Thymus (tissue), 11 donors: ENCODE measurements at regions not wholly inside any gene's neighbourhood (a gene's known extent, or its start where the extent isn't known, plus 50 kb on each side); places are given as distances from the start of the nearest gene placed in this dataset.

Experiments used
- DNase-seq, 9 donors: peaks; one replicate each; pipeline ENCODE4 v3.0.0-alpha.2; 2013; ENCODE audit warnings: low spot score in 9 of 9, low read depth in 6 of 9, missing footprints in 1 of 9
- H3K27ac ChIP-seq, 2 donors: one replicate each; pipeline ENCODE4 v1.5.1; 2013; ENCODE audit warnings: control low read depth in 1 of 2, low read depth in 1 of 2, low read length in 1 of 2, mild to moderate bottlenecking in 1 of 2, moderate library complexity in 1 of 2
- H3K27me3 ChIP-seq, 2 donors: one replicate each; pipeline ENCODE4 v1.5.1; 2013; ENCODE audit warnings: low read length in 1 of 2; ENCODE audit not compliant: control insufficient read depth in 2 of 2, insufficient read depth in 1 of 2
- H3K36me3 ChIP-seq, 2 donors: one replicate each; pipeline ENCODE4 v1.5.1; 2013; ENCODE audit warnings: low read length in 1 of 2, mild to moderate bottlenecking in 1 of 2, moderate library complexity in 1 of 2; ENCODE audit not compliant: control insufficient read depth in 2 of 2, insufficient read depth in 2 of 2
- H3K4me1 ChIP-seq, 2 donors: one replicate each; pipeline ENCODE4 v1.5.1; 2013; ENCODE audit warnings: low read length in 2 of 2; ENCODE audit not compliant: control insufficient read depth in 2 of 2, insufficient read depth in 2 of 2
- H3K4me3 ChIP-seq, 2 donors: one replicate each; pipeline ENCODE4 v1.5.1; 2013; ENCODE audit warnings: low read length in 2 of 2, control low read depth in 1 of 2, mild to moderate bottlenecking in 1 of 2
- H3K9me3 ChIP-seq, 2 donors: one replicate each; pipeline ENCODE4 v1.5.1; 2013; ENCODE audit warnings: low read length in 1 of 2, mild to moderate bottlenecking in 1 of 2; ENCODE audit not compliant: control insufficient read depth in 2 of 2, insufficient read depth in 1 of 2
- WGBS: extraction: QIAGEN DNeasy Blood & Tissue Kit; methylation state at CpG from one replicate; pipeline ENCODE4 v1.1.7; 2013; 5-methylcytosine and 5-hydroxymethylcytosine counted together
- donor health status: healthy.

GRCh38 chr21:19566975-19567374, 1163.4 kb upstream of the TMPRSS15 start:
- no peak overlapping the region for H3K27ac ChIP-seq
- no peaks in the 10 kb centered on the region for H3K9me3 ChIP-seq
- H3K36me3 ChIP-seq = no peaks in the 10 kb centered on the region
- DNase-seq = no peak
- no peaks in the 10 kb centered on the region for H3K27me3 ChIP-seq
- no peaks in the 10 kb centered on the region for H3K4me1 ChIP-seq
- no peak overlapping the region for H3K4me3 ChIP-seq

GRCh38 chr21:19577381-19577780, 1173.8 kb upstream of the TMPRSS15 start:
- Histone ChIP-seq H3K27ac (no peak overlapping the region), H3K36me3 (no peaks in the 10 kb centered on the region), H3K4me1 (no peaks in the 10 kb centered on the region), H3K9me3 (no peaks in the 10 kb centered on the region), H3K4me3 (no peak overlapping the region), H3K27me3 (no peaks in the 10 kb centered on the region)
- DNase-seq = no peak
- 92% methylated on average over 3 of the region's 3 CpGs for WGBS

GRCh38 chr21:19590044-19590443, 1186.5 kb upstream of the TMPRSS15 start:
- no peaks in the 10 kb centered on the region for H3K36me3 ChIP-seq
- DNase-seq = no peak
- no peaks in the 10 kb centered on the region for H3K9me3 ChIP-seq
- H3K27ac ChIP-seq = no peak overlapping the region
- no peaks in the 10 kb centered on the region for H3K27me3 ChIP-seq
- H3K4me3 ChIP-seq = no peak overlapping the region
- no peaks in the 10 kb centered on the region for H3K4me1 ChIP-seq

DNA sequence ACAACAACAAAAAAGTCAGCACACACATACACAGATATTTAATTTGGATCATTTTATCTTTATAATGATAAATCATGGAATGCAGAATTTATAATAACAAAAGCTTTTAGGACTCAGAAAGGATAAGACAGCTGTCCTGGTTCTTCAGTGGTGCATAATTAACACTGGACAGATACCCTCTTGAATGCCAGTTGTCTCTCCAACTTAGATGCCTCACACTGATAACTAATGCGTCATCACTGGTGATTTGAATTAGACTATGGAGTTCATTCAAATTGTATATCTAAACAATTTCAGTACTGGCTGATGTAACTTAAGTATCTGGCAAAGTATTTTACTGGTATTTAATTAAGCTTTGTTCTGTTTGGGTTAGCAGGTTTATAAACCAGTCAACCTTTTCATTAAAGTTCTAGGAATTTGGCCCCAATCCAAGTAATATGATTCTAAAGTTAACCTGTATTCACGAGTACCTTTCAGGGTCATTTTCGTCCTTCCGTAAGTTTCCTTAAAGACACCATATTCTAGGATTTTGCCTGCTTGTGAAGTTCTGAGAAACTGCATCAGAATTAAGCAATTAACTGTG, 1199.5 kb upstream of the TMPRSS15 start:
- Histone ChIP-seq H3K36me3 (no peaks in the 10 kb centered on the region), H3K27ac (no peak overlapping the region), H3K4me3 (no peak overlapping the region), H3K9me3 (no peaks in the 10 kb centered on the region), H3K4me1 (no peaks in the 10 kb centered on the region), H3K27me3 (no peaks in the 10 kb centered on the region)
- WGBS = 92% methylated on average over 4 of the region's 4 CpGs
- no peak for DNase-seq

- WGBS = 68% methylated on average over 4 of the region's 4 CpGs
- no peaks in the 10 kb centered on the region for H3K4me1 ChIP-seq
- DNase-seq = no peak
These were observed 1204.6 kb upstream of the TMPRSS15 start for GRCh38 chr21:19608101-19608621.

GRCh38 chr21:19609611-19610010, 1206.0 kb upstream of the TMPRSS15 start:
- Histone ChIP-seq H3K36me3 (no peaks in the 10 kb centered on the region), H3K27ac (no peak overlapping the region), H3K4me3 (no peak overlapping the region), H3K9me3 (no peaks in the 10 kb centered on the region), H3K4me1 (no peaks in the 10 kb centered on the region), H3K27me3 (no peaks in the 10 kb centered on the region)
- WGBS = 81% methylated on average over 3 of the region's 3 CpGs
- DNase-seq = no peak

More at GRCh38 chr21:19608101-19608621, 1204.6 kb upstream of the TMPRSS15 start:
- Histone ChIP-seq H3K36me3 (no peaks in the 10 kb centered on the region), H3K9me3 (no peaks in the 10 kb centered on the region), H3K27ac (no peak overlapping the region), H3K4me3 (no peak overlapping the region), H3K27me3 (no peaks in the 10 kb centered on the region)

GRCh38 chr21:19621837-19622496, 1218.4 kb upstream of the TMPRSS15 start:
- DNase-seq = no peak
- H3K4me3 ChIP-seq = no peak overlapping the region

DNA sequence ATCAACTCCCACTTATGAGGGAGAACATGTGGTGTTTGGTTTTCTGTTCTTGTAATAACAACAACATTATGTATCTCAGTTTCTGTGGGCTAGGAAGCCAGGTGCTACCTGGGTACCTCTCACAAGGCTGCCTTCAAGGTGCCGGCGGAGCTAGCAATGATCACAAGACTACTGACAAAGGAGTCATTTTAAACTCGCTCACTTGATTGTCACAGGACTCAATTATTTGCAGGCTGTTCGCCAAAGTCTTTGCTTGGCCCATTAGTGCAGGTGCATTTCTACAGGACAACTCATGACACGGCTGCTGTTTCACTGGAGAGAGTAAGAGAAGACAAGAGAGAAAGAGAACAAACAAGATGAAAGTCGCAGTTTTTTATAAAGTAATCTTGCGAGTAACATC, 1237.4 kb upstream of the TMPRSS15 start:
- Histone ChIP-seq H3K27me3 (no peaks in the 10 kb centered on the region), H3K4me1 (no peaks in the 10 kb centered on the region), H3K9me3 (no peaks in the 10 kb centered on the region), H3K36me3 (no peaks in the 10 kb centered on the region), H3K27ac (no peak overlapping the region), H3K4me3 (no peak overlapping the region)
- DNase-seq = no peak
- WGBS = 95% methylated on average over 7 of the region's 7 CpGs

More at GRCh38 chr21:19621837-19622496, 1218.4 kb upstream of the TMPRSS15 start:
- Histone ChIP-seq H3K36me3 (no peaks in the 10 kb centered on the region), H3K4me1 (no peaks in the 10 kb centered on the region), H3K27ac (no peak overlapping the region), H3K27me3 (no peaks in the 10 kb centered on the region), H3K9me3 (no peaks in the 10 kb centered on the region)
- WGBS = 91% methylated on average over 2 of the region's 2 CpGs

- no peaks in the 10 kb centered on the region for H3K9me3 ChIP-seq
- no peaks in the 10 kb centered on the region for H3K36me3 ChIP-seq
- no peak overlapping the region for H3K4me3 ChIP-seq
- WGBS = 84% methylated on average over 2 of the region's 2 CpGs
- no peak for DNase-seq
- no peak overlapping the region for H3K27ac ChIP-seq
- no peaks in the 10 kb centered on the region for H3K27me3 ChIP-seq
- H3K4me1 ChIP-seq = no peaks in the 10 kb centered on the region
These were observed 1244.8 kb upstream of the TMPRSS15 start for GRCh38 chr21:19648391-19648790.
